ENCODE measurements at regions not wholly inside any gene's neighbourhood (a gene's known extent, or its start where the extent isn't known, plus 50 kb on each side); places are given as distances from the start of the nearest gene placed in this dataset.

GRCh38 chr10:14396411-14397048 lies 65.8 kb upstream of the FRMD4A start:
- DNase-seq (ENCODE audit: low read depth in 2 of 2), result peak; percentile 54 to 88

DNA sequence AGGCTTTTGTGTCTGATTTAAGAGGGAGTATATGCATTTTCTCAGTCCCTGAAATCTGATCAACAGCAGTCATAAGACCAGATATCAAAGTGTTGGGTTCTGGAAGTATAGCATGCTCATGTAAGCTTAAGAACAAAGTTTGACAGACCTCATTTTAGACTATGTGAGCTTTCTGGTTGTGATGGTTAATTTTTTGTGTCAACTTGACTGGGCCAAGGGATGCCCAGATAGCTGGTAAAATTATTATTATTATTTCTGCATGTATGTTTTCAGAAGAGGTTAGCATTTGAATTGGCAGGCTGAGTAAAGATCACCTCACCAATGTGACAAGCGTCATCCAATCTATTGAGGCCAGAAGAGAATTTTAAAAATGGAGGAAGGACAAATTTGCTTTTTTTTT lies 63.5 kb upstream of the FRMD4A start:
- DNase-seq (ENCODE audit: low read depth in 2 of 2), result no peak

DNA sequence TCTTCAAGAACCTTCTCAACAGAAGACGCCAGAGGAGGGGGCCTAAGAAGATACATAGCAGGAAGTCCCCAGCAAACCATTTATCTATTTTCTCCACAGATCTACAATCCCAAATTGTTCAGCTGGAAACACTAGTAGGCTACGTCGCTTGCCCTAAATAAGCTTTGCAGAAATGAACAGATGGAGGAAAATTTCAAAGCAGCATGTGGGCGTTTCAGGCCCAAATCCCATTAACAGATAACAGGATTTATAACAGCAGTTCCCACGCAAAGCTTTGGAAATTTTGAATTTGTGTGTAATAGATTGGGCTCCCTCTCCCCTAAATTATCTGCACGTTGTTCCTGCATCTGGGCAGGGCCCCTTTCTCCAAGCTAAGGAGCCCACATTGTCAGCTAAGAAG lies 60.6 kb upstream of the FRMD4A start:
- no peak for DNase-seq (ENCODE audit: low read depth in 2 of 2)

DNA sequence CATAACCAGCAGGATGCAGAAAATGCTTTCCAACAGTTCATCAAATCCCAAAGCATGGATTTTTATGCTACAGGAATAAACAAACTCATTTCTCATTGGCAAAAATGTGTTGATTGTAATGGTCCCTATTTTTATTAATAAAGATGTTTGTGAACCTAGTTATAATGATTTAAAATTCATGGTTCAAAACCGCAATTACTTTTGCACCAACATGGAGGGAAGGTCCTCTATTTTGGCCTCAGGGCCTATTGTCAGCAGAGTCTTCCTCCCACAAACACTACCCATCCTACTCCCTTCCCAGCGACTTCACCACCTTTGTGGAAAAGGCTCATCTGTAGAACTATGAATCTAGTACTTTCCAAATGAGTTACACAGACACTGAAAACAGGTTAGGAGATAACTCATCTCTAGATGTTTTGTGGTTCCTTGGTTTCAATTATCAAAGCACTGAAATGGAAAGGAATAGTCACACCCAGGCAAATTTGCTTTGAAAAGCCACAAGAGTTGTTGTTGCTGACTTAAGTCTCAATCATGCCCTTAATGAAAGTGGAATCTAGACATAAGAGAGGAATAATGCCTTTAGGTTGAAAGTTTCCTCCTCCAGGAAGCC lies 59.4 kb upstream of the FRMD4A start:
- DNase-seq (ENCODE audit: low read depth in 2 of 2), result no peak

GRCh38 chr10:14385596-14386593 lies 55.2 kb upstream of the FRMD4A start:
- peak in 1 of 2 donors; percentile 22 for DNase-seq (ENCODE audit: low read depth in 2 of 2)

DNA sequence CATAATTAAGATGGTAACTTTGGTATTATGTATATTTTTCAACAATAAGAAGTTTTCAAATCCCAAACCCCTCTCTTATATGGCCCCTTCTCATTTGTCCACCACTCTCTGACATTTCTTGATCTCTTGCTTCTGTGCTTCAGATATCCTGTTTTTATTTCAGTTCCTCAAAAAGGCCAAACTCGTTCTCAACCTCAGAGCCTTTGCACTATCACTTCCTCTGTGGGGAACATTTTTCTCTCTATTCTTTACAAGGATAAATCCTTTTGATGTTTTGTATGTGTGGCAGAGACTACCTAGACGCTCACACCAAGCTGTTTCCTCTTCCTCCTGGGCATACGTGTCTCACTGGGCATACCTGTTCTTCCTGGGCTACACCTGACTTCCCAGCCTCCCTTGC lies 54.2 kb upstream of the FRMD4A start:
- no peak for DNase-seq (ENCODE audit: low read depth in 2 of 2)

DNA sequence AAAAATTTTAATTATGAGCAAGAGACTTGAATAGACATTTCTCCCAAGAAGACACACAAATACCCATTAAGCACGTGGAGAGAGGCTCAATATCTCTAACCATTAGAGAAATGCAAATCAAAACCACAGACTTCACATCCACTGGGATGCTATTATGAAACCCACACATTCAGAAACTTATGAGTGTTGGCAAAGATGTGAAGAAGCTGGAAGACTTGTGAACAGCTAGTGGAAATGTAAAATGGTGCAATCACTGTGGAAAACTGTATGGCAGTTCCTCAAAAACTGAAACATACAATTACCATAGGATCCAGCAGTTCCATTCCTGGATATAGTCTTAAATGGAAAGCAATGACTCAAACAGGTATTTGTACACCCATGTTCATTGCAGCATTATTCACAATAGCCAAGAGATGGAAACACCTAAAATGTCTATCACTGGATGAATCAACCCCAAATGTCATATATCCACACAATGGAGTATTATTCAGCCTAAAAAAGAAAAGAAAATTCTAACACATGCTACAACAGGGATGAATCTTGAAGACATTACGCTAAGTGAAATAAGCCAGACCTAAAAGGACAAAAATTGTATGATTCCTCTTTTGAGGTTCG lies 53.5 kb upstream of the FRMD4A start:
- no peak for DNase-seq (ENCODE audit: low read depth in 2 of 2)

GRCh38 chr10:14383266-14383665 lies 52.5 kb upstream of the FRMD4A start:
- DNase-seq (ENCODE audit: low read depth in 2 of 2), result peak in 1 of 2 donors; percentile 17

- DNase-seq (ENCODE audit: low read depth in 2 of 2), result no peak
These were observed 51.8 kb upstream of the FRMD4A start for GRCh38 chr10:14382531-14382930.

- peak in 1 of 2 donors; percentile 81 for DNase-seq (ENCODE audit: low read depth in 2 of 2)
These were observed 51.3 kb upstream of the FRMD4A start for GRCh38 chr10:14382022-14382421.

- DNase-seq (ENCODE audit: low read depth in 2 of 2), result no peak
These were observed 50.8 kb upstream of the FRMD4A start for GRCh38 chr10:14381475-14381874.

DNA sequence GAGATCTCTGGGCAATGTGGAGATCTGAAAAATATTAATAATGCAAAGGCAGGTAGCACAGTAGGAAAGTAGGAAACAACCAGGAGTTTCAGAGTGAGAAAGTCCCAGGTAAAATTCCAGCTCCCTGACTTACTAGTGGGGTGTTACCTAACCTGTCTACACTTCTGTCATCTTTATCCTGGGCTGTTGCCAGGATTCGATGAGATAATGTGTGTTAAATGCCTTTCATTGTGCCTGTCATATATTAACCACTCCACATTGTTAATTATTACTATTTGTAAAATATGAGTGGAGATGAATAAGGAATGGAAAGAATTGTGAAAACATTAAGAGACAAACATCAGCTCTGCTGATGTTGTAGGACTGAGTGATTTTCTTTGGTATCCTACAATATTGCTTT lies 50.0 kb upstream of the FRMD4A start:
- no peak for DNase-seq (ENCODE audit: low read depth in 2 of 2)
